WTC11 (cell line): ENCODE measurements at regions not wholly inside any gene's neighbourhood (a gene's known extent, or its start where the extent isn't known, plus 50 kb on each side); places are given as distances from the start of the nearest gene placed in this dataset.
A peak's percentile ranks its signal among the peaks of the same experiment; 100 is the strongest.

Source experiments
- ATAC-seq: fragments of 200-7000 bp; cut with Tn5 transposase; 2 replicates; pipeline ENCODE4 v1.10.0; 2021; ENCODE audit warnings: mild to moderate bottlenecking, moderate library complexity
- CTCF ChIA-PET: fragments of 300-600 bp; sonication (Branson Sonifier 250); formaldehyde crosslinking; loops from one replicate; lab custom pipeline; 2021; ENCODE audit warnings: antibody characterized with exemption; lab: Charles Lee
- POLR2A ChIA-PET: fragments of 350-600 bp; sonication (Branson Sonifier 250); formaldehyde crosslinking; loops from one replicate; lab custom pipeline; 2021; ENCODE audit warnings: antibody characterized with exemption; lab: Charles Lee
- DNase-seq: peaks from one replicate; pipeline ENCODE4 v3.0.0; 2021; ENCODE audit warnings: low spot score
- H3K27ac Mint-ChIP-seq: 2 replicates; pipeline ENCODE4 v1.8.0; 2021; ENCODE audit warnings: mixed read lengths
- H3K27me3 Mint-ChIP-seq: 2 replicates; pipeline ENCODE4 v1.8.0; 2021; ENCODE audit warnings: low read depth, mild to moderate bottlenecking, moderate library complexity, mixed read lengths
- H3K36me3 Mint-ChIP-seq: 2 replicates; pipeline ENCODE4 v1.8.0; 2021; ENCODE audit warnings: mixed read lengths
- H3K4me1 Mint-ChIP-seq: 2 replicates; pipeline ENCODE4 v1.8.0; 2022; ENCODE audit warnings: mixed read lengths
- H3K4me3 Mint-ChIP-seq: 2 replicates; pipeline ENCODE4 v1.8.0; 2021; ENCODE audit warnings: mild to moderate bottlenecking, moderate library complexity, mixed read lengths
- H3K9me3 Mint-ChIP-seq: 2 replicates; pipeline ENCODE4 v1.8.0; 2021; ENCODE audit warnings: mixed read lengths
- ETV6 ChIP-seq: sonication (generic); formaldehyde crosslinking; IDR thresholded peaks from 2 replicates; pipeline ENCODE4 v1.8.1; 2022; ENCODE audit warnings: mild to moderate bottlenecking, missing genetic modification reagents
- HMGA2 ChIP-seq: fragments of 250-450 bp; sonication (Bioruptor Pico); IDR thresholded peaks from 2 replicates; pipeline ENCODE4 v1.4.0; 2021; ENCODE audit warnings: mild to moderate bottlenecking, moderate library complexity
- NFATC4 ChIP-seq: fragments of 250-450 bp; sonication (Bioruptor Pico); IDR thresholded peaks from 2 replicates; pipeline ENCODE4 v1.9.0; 2021; ENCODE audit warnings: mild to moderate bottlenecking
- NR3C1 ChIP-seq: sonication (generic); formaldehyde crosslinking; conservative IDR thresholded peaks from 2 replicates; pipeline ENCODE4 v1.8.1; 2023; ENCODE audit warnings: low read depth, mild to moderate bottlenecking, missing genetic modification reagents
- OVOL2 ChIP-seq: fragments of 250-450 bp; sonication (Bioruptor Pico); IDR thresholded peaks from 2 replicates; pipeline ENCODE4 v1.9.0; 2021; ENCODE audit warnings: mild to moderate bottlenecking, borderline replicate concordance
- SMAD3 ChIP-seq: sonication (generic); formaldehyde crosslinking; IDR thresholded peaks from 2 replicates; pipeline ENCODE4 v1.8.0; 2022; ENCODE audit warnings: missing genetic modification reagents, mild to moderate bottlenecking, borderline replicate concordance
- TCF7 ChIP-seq: sonication (generic); formaldehyde crosslinking; IDR thresholded peaks from 2 replicates; pipeline ENCODE4 v1.8.0; 2022; ENCODE audit warnings: mild to moderate bottlenecking, low read depth, missing genetic modification reagents, moderate library complexity
- TEAD1 ChIP-seq: sonication (generic); formaldehyde crosslinking; IDR thresholded peaks from 2 replicates; pipeline ENCODE4 v1.8.0; 2022; ENCODE audit warnings: mild to moderate bottlenecking, missing genetic modification reagents
- TEAD4 ChIP-seq: sonication (generic); formaldehyde crosslinking; IDR thresholded peaks from 2 replicates; pipeline ENCODE4 v1.8.0; 2022; ENCODE audit warnings: mild to moderate bottlenecking, missing genetic modification reagents
- ZNF138 ChIP-seq: sonication (generic); formaldehyde crosslinking; conservative IDR thresholded peaks from 2 replicates; pipeline ENCODE4 v1.8.1; 2022; ENCODE audit warnings: mild to moderate bottlenecking, moderate library complexity, missing genetic modification reagents
- ZNF219 ChIP-seq: sonication (generic); formaldehyde crosslinking; IDR thresholded peaks from 2 replicates; pipeline ENCODE4 v1.8.0; 2023; ENCODE audit warnings: missing genetic modification reagents, mild to moderate bottlenecking, borderline replicate concordance
- TF ChIP-seq, protein P1 (sequence below): fragments of 250-450 bp; sonication (Bioruptor Pico); IDR thresholded peaks from 2 replicates; pipeline ENCODE4 v1.9.0; 2021; ENCODE audit warnings: mild to moderate bottlenecking
- TF ChIP-seq, protein P2 (sequence below): sonication (generic); formaldehyde crosslinking; IDR thresholded peaks from 2 replicates; pipeline ENCODE4 v1.8.0; 2022; ENCODE audit warnings: mild to moderate bottlenecking, missing genetic modification reagents
- TF ChIP-seq, protein P3 (sequence below): sonication (generic); formaldehyde crosslinking; IDR thresholded peaks from 2 replicates; pipeline ENCODE4 v1.8.0; 2022; ENCODE audit warnings: mild to moderate bottlenecking, missing genetic modification reagents
- TF ChIP-seq, protein P4 (sequence below): sonication (generic); formaldehyde crosslinking; IDR thresholded peaks from 2 replicates; pipeline ENCODE4 v1.8.0; 2022; ENCODE audit warnings: mild to moderate bottlenecking, missing genetic modification reagents
- TF ChIP-seq, protein P5 (sequence below): sonication (generic); formaldehyde crosslinking; IDR thresholded peaks from 2 replicates; pipeline ENCODE4 v1.8.1; 2023; ENCODE audit warnings: mild to moderate bottlenecking, missing genetic modification reagents, moderate library complexity

DNA sequence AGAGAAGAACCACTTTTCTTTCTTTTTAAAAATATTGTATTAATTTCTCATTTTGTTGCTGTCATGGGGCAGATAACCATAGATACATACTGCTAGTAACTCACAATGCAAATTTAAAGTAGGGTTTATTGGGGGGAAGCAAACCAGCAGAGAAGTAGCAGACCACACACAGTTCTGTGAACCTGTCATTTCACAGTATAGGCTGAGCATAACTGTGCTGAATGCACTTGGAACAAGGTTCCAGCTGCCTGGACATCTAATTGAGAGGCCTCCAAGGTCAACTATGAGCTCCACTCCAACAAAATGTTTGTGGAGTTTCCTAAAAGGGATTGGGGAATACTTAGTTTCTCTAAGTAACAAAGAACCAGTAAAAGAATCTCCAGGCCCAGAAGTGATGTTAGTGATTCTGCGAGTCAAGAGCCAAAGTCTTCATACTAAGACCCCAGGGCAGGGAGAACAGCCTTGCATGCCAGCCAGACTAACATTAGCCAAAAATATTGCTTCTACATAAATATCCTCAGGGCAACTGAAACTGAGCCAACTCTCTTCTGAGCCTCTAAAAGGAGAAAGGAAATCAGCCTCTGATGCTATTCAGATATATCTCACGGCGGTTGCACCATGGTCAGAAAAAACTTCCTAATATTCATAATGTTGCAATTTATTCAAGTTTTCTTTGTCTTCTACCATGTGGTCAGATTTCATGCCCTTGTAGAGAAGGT, 856.4 kb upstream of the ALCAM start (continued):
- TF ChIP-seq, protein P1, sequence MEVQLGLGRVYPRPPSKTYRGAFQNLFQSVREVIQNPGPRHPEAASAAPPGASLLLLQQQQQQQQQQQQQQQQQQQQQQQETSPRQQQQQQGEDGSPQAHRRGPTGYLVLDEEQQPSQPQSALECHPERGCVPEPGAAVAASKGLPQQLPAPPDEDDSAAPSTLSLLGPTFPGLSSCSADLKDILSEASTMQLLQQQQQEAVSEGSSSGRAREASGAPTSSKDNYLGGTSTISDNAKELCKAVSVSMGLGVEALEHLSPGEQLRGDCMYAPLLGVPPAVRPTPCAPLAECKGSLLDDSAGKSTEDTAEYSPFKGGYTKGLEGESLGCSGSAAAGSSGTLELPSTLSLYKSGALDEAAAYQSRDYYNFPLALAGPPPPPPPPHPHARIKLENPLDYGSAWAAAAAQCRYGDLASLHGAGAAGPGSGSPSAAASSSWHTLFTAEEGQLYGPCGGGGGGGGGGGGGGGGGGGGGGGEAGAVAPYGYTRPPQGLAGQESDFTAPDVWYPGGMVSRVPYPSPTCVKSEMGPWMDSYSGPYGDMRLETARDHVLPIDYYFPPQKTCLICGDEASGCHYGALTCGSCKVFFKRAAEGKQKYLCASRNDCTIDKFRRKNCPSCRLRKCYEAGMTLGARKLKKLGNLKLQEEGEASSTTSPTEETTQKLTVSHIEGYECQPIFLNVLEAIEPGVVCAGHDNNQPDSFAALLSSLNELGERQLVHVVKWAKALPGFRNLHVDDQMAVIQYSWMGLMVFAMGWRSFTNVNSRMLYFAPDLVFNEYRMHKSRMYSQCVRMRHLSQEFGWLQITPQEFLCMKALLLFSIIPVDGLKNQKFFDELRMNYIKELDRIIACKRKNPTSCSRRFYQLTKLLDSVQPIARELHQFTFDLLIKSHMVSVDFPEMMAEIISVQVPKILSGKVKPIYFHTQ (CRISPR knock-in tag): no peak
- TF ChIP-seq TEAD4 (no peak), NFATC4 (CRISPR knock-in tag) (no peak), ZNF219 (no peak), SMAD3 (CRISPR knock-in tag) (no peak), OVOL2 (CRISPR knock-in tag) (no peak)
- TF ChIP-seq, protein P2, sequence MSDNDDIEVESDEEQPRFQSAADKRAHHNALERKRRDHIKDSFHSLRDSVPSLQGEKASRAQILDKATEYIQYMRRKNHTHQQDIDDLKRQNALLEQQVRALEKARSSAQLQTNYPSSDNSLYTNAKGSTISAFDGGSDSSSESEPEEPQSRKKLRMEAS (CRISPR knock-in tag): no peak

DNA sequence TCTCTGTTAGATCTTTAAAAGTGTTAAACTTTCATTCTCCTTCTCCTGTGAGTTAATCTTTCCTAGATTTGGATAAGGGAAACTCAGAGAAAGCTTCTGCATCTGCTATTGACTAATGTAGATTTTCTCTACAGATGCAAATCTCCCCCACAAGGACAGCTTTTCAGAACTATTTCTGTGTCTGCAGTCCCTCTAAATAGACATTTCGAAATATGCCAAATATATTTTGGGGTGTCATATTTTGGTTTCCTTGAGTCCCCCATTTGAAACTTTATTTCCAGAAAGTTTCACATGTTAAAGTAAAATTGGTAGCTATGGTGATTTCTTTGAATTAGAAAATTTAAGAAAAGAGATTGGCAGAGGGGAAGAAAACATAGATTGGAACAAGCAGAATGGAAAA, 852.3 kb upstream of the ALCAM start:
- no peak overlapping the region for H3K4me3 Mint-ChIP-seq
- DNase-seq: no peak
- no peak for ATAC-seq
- H3K4me1 Mint-ChIP-seq: peaks cover 71% of the 10 kb centered on the region
- H3K36me3 Mint-ChIP-seq: peaks cover 6% of the 10 kb centered on the region
- ChIA-PET CTCF (no interaction called here), POLR2A (no interaction called here)
- TF ChIP-seq ZNF138 (CRISPR knock-in tag) (no peak), TEAD1 (no peak), NR3C1 (CRISPR knock-in tag) (no peak), SMAD3 (CRISPR knock-in tag) (no peak)
- TF ChIP-seq, protein P3, sequence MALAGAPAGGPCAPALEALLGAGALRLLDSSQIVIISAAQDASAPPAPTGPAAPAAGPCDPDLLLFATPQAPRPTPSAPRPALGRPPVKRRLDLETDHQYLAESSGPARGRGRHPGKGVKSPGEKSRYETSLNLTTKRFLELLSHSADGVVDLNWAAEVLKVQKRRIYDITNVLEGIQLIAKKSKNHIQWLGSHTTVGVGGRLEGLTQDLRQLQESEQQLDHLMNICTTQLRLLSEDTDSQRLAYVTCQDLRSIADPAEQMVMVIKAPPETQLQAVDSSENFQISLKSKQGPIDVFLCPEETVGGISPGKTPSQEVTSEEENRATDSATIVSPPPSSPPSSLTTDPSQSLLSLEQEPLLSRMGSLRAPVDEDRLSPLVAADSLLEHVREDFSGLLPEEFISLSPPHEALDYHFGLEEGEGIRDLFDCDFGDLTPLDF (CRISPR knock-in tag): no peak
- H3K27ac Mint-ChIP-seq: peak overlapping the region; percentile 84
- peaks cover 6% of the 10 kb centered on the region for H3K9me3 Mint-ChIP-seq
- H3K27me3 Mint-ChIP-seq: no peaks in the 10 kb centered on the region

DNA sequence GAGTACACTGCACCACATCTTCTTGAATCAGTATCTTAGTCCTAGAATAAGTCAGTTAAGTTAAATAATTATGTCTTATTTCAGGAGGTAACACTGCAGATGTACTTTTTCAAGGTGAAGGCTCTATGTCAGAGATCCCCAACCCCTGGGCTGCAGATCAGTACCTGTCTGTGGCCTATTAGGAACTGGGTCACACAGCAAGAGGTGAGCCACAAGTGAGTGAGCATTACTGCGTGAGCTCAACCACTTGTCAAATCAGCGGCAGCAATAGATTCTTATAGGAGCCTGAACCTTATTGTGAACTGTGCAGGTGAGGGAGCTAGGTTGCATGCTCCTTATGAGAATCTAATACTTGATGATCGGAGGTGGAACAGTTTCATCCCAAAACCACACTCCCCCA, 851.9 kb upstream of the ALCAM start:
- TF ChIP-seq, protein P4, sequence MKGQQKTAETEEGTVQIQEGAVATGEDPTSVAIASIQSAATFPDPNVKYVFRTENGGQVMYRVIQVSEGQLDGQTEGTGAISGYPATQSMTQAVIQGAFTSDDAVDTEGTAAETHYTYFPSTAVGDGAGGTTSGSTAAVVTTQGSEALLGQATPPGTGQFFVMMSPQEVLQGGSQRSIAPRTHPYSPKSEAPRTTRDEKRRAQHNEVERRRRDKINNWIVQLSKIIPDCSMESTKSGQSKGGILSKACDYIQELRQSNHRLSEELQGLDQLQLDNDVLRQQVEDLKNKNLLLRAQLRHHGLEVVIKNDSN (CRISPR knock-in tag): no peak
- TF ChIP-seq HMGA2 (CRISPR knock-in tag) (no peak), ETV6 (CRISPR knock-in tag) (no peak), TCF7 (CRISPR knock-in tag) (no peak), TEAD1 (no peak)
- TF ChIP-seq, protein P5, sequence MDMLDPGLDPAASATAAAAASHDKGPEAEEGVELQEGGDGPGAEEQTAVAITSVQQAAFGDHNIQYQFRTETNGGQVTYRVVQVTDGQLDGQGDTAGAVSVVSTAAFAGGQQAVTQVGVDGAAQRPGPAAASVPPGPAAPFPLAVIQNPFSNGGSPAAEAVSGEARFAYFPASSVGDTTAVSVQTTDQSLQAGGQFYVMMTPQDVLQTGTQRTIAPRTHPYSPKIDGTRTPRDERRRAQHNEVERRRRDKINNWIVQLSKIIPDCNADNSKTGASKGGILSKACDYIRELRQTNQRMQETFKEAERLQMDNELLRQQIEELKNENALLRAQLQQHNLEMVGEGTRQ: no peak
- Mint-ChIP-seq H3K4me1 (peaks cover 75% of the 10 kb centered on the region), H3K36me3 (peaks cover 6% of the 10 kb centered on the region), H3K4me3 (no peak overlapping the region), H3K9me3 (peaks cover 6% of the 10 kb centered on the region), H3K27me3 (no peaks in the 10 kb centered on the region), H3K27ac (peak overlapping the region; percentile 84)
- ChIA-PET CTCF (no interaction called here), POLR2A (no interaction called here)
- ATAC-seq (no peak; the same call in 1 of the 2 replicates), DNase-seq (no peak)
